ENCODE measurements at regions not wholly inside any gene's neighbourhood (a gene's known extent, or its start where the extent isn't known, plus 50 kb on each side); places are given as distances from the start of the nearest gene placed in this dataset.
"Not testable (repeated sequence)": the region's sequence is repeated elsewhere in the genome, so short reads cannot be mapped to it uniquely, and the experiment has no call there.

DNA sequence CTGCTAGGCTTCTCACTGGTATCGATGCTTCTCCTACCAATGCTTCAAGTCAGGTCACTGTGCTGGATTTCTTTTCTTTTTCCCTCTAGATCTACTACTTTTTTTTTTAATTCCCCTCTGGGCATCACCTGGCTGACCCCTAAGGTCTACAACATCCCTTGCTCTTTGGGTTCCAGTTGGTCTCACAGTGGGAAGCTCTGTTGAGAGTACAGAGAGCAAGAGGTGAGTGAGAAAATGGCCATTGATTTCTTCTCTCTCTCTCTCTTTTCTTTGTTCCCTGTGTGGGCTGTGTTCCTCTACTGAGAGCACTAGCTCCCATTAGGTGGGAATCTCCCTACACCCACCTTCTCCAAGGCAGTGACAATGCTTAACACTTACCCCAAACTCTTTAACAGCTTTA, 413.4 kb downstream of the KCNJ2 start:
- Histone ChIP-seq H3K4me3 (replicated peaks; ENCODE audit: low read depth, low read length) (no peak overlapping the region), H3K27me3 (replicated peaks; ENCODE audit: control insufficient read depth, insufficient read depth, low read length) (no peaks in the 10 kb centered on the region), H3K36me3 (ENCODE audit: control insufficient read depth, insufficient read depth, low read length) (no peaks in the 10 kb centered on the region)
- TF ChIP-seq, protein P1, sequence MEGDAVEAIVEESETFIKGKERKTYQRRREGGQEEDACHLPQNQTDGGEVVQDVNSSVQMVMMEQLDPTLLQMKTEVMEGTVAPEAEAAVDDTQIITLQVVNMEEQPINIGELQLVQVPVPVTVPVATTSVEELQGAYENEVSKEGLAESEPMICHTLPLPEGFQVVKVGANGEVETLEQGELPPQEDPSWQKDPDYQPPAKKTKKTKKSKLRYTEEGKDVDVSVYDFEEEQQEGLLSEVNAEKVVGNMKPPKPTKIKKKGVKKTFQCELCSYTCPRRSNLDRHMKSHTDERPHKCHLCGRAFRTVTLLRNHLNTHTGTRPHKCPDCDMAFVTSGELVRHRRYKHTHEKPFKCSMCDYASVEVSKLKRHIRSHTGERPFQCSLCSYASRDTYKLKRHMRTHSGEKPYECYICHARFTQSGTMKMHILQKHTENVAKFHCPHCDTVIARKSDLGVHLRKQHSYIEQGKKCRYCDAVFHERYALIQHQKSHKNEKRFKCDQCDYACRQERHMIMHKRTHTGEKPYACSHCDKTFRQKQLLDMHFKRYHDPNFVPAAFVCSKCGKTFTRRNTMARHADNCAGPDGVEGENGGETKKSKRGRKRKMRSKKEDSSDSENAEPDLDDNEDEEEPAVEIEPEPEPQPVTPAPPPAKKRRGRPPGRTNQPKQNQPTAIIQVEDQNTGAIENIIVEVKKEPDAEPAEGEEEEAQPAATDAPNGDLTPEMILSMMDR (IDR thresholded peaks at IDR 0.05; ENCODE audit: insufficient read depth, low read length, poor library complexity, severe bottlenecking): no peak
- no peak for DNase-seq (ENCODE audit: extremely low read depth, insufficient read length)

DNA sequence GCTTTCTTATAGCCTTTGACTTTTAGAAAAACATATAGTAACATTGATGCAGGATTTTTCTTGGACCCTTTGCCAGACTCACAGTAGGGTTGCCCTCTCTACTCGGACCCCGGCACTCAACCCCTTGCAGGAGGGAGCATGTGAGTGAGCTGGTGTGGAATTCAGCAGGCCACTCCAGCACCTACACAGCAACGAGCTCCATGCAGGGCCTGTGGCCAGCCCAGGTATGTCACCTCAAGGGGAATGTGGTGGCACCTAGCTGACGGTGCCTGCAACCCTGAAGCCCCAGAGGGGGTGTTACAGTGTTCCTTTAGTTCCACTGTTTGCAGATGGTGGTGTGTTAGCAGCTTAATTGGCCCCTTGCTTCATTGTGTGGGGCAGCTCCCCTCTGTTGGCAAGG, 414.9 kb downstream of the KCNJ2 start:
- H3K36me3 ChIP-seq (ENCODE audit: control insufficient read depth, insufficient read depth, low read length): no peaks in the 10 kb centered on the region
- H3K27me3 ChIP-seq (replicated peaks; ENCODE audit: control insufficient read depth, insufficient read depth, low read length): no peaks in the 10 kb centered on the region
- H3K4me3 ChIP-seq (replicated peaks; ENCODE audit: low read depth, low read length): no peak overlapping the region
- DNase-seq (ENCODE audit: extremely low read depth, insufficient read length): no peak
- TF ChIP-seq, protein P1 (IDR thresholded peaks at IDR 0.05; ENCODE audit: insufficient read depth, low read length, poor library complexity, severe bottlenecking): no peak

DNA sequence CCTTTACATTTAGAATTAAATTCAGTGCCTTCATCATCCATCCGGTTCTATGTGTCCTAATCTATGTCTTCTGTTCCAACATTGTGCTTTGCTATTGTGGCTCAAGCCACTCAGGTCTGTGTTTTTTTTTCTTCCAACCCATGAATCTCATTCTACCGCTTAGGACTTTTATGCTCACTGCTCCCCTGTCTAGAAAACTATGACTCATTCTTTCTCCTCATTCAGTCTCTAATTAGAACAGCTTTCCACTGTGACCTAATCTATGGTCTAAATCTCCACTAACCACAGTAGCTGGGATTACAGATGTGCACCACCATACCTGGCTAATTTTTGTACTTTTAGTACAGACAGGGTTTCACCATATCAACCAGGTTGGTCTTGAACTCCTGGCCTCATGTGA, 418.7 kb downstream of the KCNJ2 start:
- Histone ChIP-seq H3K4me3 (replicated peaks; ENCODE audit: low read depth, low read length) (no peak overlapping the region), H3K27me3 (replicated peaks; ENCODE audit: control insufficient read depth, insufficient read depth, low read length) (no peaks in the 10 kb centered on the region), H3K36me3 (ENCODE audit: control insufficient read depth, insufficient read depth, low read length) (no peaks in the 10 kb centered on the region)
- TF ChIP-seq, protein P1 (IDR thresholded peaks at IDR 0.05; ENCODE audit: insufficient read depth, low read length, poor library complexity, severe bottlenecking): no peak
- no peak for DNase-seq (ENCODE audit: extremely low read depth, insufficient read length)

DNA sequence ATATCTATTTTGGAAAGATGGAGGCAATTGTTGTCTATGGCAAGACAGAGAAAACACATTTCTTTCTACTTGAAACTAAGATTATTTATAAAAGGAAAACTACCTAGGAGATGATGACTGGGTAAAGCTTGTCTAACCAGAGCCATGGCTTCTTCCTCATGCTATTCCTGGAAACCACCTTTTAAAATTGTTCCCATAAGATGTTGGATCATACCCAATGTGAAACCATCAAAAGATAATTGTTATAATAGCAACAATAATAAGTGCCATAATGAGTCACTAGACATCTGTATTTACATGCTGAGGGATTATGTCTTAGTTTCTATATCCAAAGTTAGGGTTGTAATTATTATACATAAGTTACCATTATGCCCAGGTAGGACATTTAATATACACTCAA, 428.4 kb downstream of the KCNJ2 start:
- TF ChIP-seq, protein P1 (IDR thresholded peaks at IDR 0.05; ENCODE audit: insufficient read depth, low read length, poor library complexity, severe bottlenecking): no peak
- no peak overlapping the region for H3K4me3 ChIP-seq (replicated peaks; ENCODE audit: low read depth, low read length)
- no peaks in the 10 kb centered on the region for H3K36me3 ChIP-seq (ENCODE audit: control insufficient read depth, insufficient read depth, low read length)
- H3K27me3 ChIP-seq (replicated peaks; ENCODE audit: control insufficient read depth, insufficient read depth, low read length): no peaks in the 10 kb centered on the region
- DNase-seq (ENCODE audit: extremely low read depth, insufficient read length): no peak

DNA sequence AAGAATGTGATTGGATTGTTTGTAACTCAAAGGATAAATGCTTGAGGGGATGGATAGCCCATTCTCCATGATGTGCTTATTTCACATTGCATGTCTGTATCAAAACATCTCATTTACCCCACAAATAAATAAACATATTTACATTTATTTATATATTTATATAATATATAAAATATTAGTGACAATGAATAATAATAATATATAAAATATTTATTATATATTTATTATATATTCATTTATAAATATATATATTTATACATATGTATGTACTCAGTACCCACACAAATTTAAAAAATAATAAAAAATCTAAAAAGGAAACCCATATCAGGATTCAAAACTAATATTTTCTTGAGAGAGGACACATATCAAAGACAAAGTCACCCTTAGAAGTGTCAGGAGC, 429.9 kb downstream of the KCNJ2 start:
- H3K36me3 ChIP-seq (ENCODE audit: control insufficient read depth, insufficient read depth, low read length): no peaks in the 10 kb centered on the region

DNA sequence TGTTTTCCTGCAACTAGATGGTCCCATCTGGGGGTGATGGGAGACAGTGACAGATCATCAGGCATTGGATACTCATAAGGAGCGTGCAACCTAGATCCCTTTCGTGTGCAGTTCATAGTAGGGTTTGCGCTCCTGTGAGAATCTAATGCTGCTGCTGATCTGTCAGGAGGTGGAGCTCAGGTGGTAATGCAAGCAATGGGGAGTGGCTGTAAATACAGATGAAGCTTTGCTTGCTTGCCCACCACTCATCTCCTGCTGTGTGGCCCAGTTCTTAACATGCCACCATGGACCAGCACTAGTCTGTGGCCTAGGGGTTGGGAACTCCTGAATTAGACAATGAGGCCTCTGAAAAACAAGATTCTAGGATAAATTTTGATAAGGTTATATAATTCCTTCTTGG, 430.6 kb downstream of the KCNJ2 start:
- not testable (repeated sequence) for H3K36me3 ChIP-seq (ENCODE audit: control insufficient read depth, insufficient read depth, low read length); H3K4me3 ChIP-seq (replicated peaks; ENCODE audit: low read depth, low read length); H3K27me3 ChIP-seq (replicated peaks; ENCODE audit: control insufficient read depth, insufficient read depth, low read length); DNase-seq (ENCODE audit: extremely low read depth, insufficient read length)

More for the DNA sequence above, 429.9 kb downstream of the KCNJ2 start:
- TF ChIP-seq, protein P1 (IDR thresholded peaks at IDR 0.05; ENCODE audit: insufficient read depth, low read length, poor library complexity, severe bottlenecking): no peak
- H3K4me3 ChIP-seq (replicated peaks; ENCODE audit: low read depth, low read length): no peak overlapping the region
- DNase-seq (ENCODE audit: extremely low read depth, insufficient read length): no peak
- H3K27me3 ChIP-seq (replicated peaks; ENCODE audit: control insufficient read depth, insufficient read depth, low read length): no peaks in the 10 kb centered on the region

Data from GM06990 (cell line).